Breast epithelium (tissue), 3 donors: ENCODE measurements at regions not wholly inside any gene's neighbourhood (a gene's known extent, or its start where the extent isn't known, plus 50 kb on each side); places are given as distances from the start of the nearest gene placed in this dataset.

ENCODE experiments used
- CTCF ChIP-seq, 3 donors: fragments of 450-650 bp; IDR thresholded peaks; one replicate each; pipeline ENCODE4 v1.5.1; 2016 to 2017; ENCODE audit warnings: antibody characterized with exemption in 3 of 3, mild to moderate bottlenecking in 3 of 3, moderate library complexity in 3 of 3
- POLR2A ChIP-seq: fragments of 450-650 bp; IDR thresholded peaks from one replicate; pipeline ENCODE4 v1.6.1; 2016; ENCODE audit warnings: antibody characterized with exemption, mild to moderate bottlenecking, moderate library complexity

GRCh38 chr11:92861634-92862033 is 107.8 kb upstream of the MTNR1B start:
- no peak for TF ChIP-seq CTCF (IDR thresholded peaks at IDR 0.05)
- TF ChIP-seq POLR2A, result no peak
